ENCODE measurements at regions not wholly inside any gene's neighbourhood (a gene's known extent, or its start where the extent isn't known, plus 50 kb on each side); places are given as distances from the start of the nearest gene placed in this dataset.

DNA sequence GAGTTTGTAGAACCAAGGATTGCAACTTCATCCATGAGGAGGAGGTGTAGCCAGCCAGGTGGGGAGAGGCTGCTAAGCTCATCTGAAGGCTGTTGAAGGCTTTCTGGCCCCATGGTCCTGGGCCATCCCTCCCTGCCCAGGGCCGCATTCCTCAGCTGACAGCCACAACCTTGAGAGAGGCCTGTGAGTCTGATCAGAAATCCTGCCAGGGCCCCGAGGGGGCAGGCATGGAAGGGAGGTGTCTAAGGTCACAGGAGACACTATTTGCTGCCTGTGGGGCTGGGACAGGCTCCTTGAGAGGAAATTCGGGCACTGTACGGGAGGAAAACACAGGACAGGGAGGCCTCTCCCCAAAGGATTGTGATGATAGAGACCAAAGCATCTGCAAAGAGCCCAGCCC lies 88.1 kb upstream of the IGLL5 start:
- DNase-seq (no peak), ATAC-seq (ENCODE audit: poor library complexity) (no peak)
- Histone ChIP-seq H3K27me3 (ENCODE audit: control insufficient read depth in 1 of 2, insufficient read depth in 2 of 2, low read length in 2 of 2) (peaks cover 0 to 2% of the 10 kb centered on the region in 2 experiments), H3K4me1 (ENCODE audit: insufficient read depth, low read length) (peaks cover 22% of the 10 kb centered on the region), H3K36me3 (ENCODE audit: insufficient read depth, low read length) (no peaks in the 10 kb centered on the region), H3K4me3 (ENCODE audit: low read length) (no peak overlapping the region), H3K27ac (ENCODE audit: low read depth in 1 of 2, low read length in 2 of 2) (no peak overlapping the region), H3K9me3 (ENCODE audit: control insufficient read depth in 1 of 2, insufficient read depth in 1 of 2, low read length in 2 of 2) (no peaks in the 10 kb centered on the region)
- intact Hi-C loops (cut with DNase I, micrococcal nuclease), result no loop called here
- ChIA-PET CTCF (interaction anchor here (1.4 to 2.4 kb wide), 3 partner anchors 11 to 78 kb away, joined by 4 to 8 read pairs (median 7); no protein-coding TSS in a partner anchor), POLR2A (interaction anchor here (1.4 to 1.6 kb wide), 2 partner anchors 21 to 46 kb away, joined by 3 to 6 read pairs; no protein-coding TSS in a partner anchor)
- Mint-ChIP-seq H3K27me3 (no peaks in the 10 kb centered on the region), H3K27ac (peak overlapping the region; percentile 12), H3K9me3 (no peaks in the 10 kb centered on the region), H3K36me3 (ENCODE audit: low read depth) (no peaks in the 10 kb centered on the region), H3K4me1 (ENCODE audit: low read depth) (peaks cover 45% of the 10 kb centered on the region), H3K4me3 (no peak overlapping the region)
- TF ChIP-seq, protein P1, sequence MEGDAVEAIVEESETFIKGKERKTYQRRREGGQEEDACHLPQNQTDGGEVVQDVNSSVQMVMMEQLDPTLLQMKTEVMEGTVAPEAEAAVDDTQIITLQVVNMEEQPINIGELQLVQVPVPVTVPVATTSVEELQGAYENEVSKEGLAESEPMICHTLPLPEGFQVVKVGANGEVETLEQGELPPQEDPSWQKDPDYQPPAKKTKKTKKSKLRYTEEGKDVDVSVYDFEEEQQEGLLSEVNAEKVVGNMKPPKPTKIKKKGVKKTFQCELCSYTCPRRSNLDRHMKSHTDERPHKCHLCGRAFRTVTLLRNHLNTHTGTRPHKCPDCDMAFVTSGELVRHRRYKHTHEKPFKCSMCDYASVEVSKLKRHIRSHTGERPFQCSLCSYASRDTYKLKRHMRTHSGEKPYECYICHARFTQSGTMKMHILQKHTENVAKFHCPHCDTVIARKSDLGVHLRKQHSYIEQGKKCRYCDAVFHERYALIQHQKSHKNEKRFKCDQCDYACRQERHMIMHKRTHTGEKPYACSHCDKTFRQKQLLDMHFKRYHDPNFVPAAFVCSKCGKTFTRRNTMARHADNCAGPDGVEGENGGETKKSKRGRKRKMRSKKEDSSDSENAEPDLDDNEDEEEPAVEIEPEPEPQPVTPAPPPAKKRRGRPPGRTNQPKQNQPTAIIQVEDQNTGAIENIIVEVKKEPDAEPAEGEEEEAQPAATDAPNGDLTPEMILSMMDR (IDR thresholded peaks at IDR 0.05), result no peak

- Mint-ChIP-seq H3K36me3 (ENCODE audit: low read depth) (no peaks in the 10 kb centered on the region), H3K4me1 (ENCODE audit: low read depth) (peaks cover 46% of the 10 kb centered on the region), H3K27ac (no peak overlapping the region), H3K27me3 (no peaks in the 10 kb centered on the region), H3K4me3 (no peak overlapping the region), H3K9me3 (no peaks in the 10 kb centered on the region)
- Histone ChIP-seq H3K9me3 (ENCODE audit: control insufficient read depth in 1 of 2, insufficient read depth in 1 of 2, low read length in 2 of 2) (no peaks in the 10 kb centered on the region), H3K27ac (ENCODE audit: low read depth in 1 of 2, low read length in 2 of 2) (no peak overlapping the region), H3K4me1 (ENCODE audit: insufficient read depth, low read length) (peaks cover 25% of the 10 kb centered on the region), H3K27me3 (ENCODE audit: control insufficient read depth in 1 of 2, insufficient read depth in 2 of 2, low read length in 2 of 2) (peaks cover 0 to 2% of the 10 kb centered on the region in 2 experiments), H3K36me3 (ENCODE audit: insufficient read depth, low read length) (no peaks in the 10 kb centered on the region), H3K4me3 (ENCODE audit: low read length) (no peak overlapping the region)
- DNase-seq (no peak), ATAC-seq (ENCODE audit: poor library complexity) (no peak)
- ChIA-PET POLR2A (no interaction called here), CTCF (no interaction called here)
- TF ChIP-seq, protein P1 (IDR thresholded peaks at IDR 0.05), result no peak
- intact Hi-C loops (cut with DNase I, micrococcal nuclease), result loop anchor here in 1 of 2 experiments (1.0 kb wide), 1 partner anchor 156 kb away; no protein-coding TSS in a partner anchor
Observed at GRCh38 chr22:22800716-22801115, 86.9 kb upstream of the IGLL5 start.

GRCh38 chr22:22802339-22802970 lies 85.2 kb upstream of the IGLL5 start:
- Mint-ChIP-seq H3K4me3 (no peak overlapping the region), H3K9me3 (no peaks in the 10 kb centered on the region), H3K4me1 (ENCODE audit: low read depth) (peaks cover 55% of the 10 kb centered on the region), H3K27ac (no peak overlapping the region), H3K27me3 (no peaks in the 10 kb centered on the region), H3K36me3 (ENCODE audit: low read depth) (no peaks in the 10 kb centered on the region)
- Histone ChIP-seq H3K36me3 (ENCODE audit: insufficient read depth, low read length) (no peaks in the 10 kb centered on the region), H3K4me1 (ENCODE audit: insufficient read depth, low read length) (peaks cover 25% of the 10 kb centered on the region), H3K27ac (ENCODE audit: low read depth in 1 of 2, low read length in 2 of 2) (no peak overlapping the region), H3K9me3 (ENCODE audit: control insufficient read depth in 1 of 2, insufficient read depth in 1 of 2, low read length in 2 of 2) (no peaks in the 10 kb centered on the region), H3K27me3 (ENCODE audit: control insufficient read depth in 1 of 2, insufficient read depth in 2 of 2, low read length in 2 of 2) (peaks cover 0 to 2% of the 10 kb centered on the region in 2 experiments), H3K4me3 (ENCODE audit: low read length) (no peak overlapping the region)
- ChIA-PET CTCF (interaction anchor here (0.6 to 2.2 kb wide), 15 partner anchors 10 to 157 kb away, joined by 3 to 31 read pairs (median 4); no protein-coding TSS in a partner anchor), POLR2A (interaction anchor here (0.9 to 1.8 kb wide), 15 partner anchors 11 to 83 kb away, joined by 3 to 31 read pairs (median 6); no protein-coding TSS in a partner anchor)
- peak in 10 of 14 experiments; percentile 38 to 81 (median 57) for DNase-seq
- peak; percentile 72 for ATAC-seq (ENCODE audit: poor library complexity)
- intact Hi-C loops (cut with DNase I, micrococcal nuclease), result loop anchor here (1.0 to 2.0 kb wide), 8 partner anchors 18 to 154 kb away; no protein-coding TSS in a partner anchor
- TF ChIP-seq, protein P1 (IDR thresholded peaks at IDR 0.05), result peak; percentile 83
